ENCODE measurements at regions not wholly inside any gene's neighbourhood (a gene's known extent, or its start where the extent isn't known, plus 50 kb on each side); places are given as distances from the start of the nearest gene placed in this dataset.

- no peaks in the 10 kb centered on the region for H4K20me1 ChIP-seq (ENCODE audit: insufficient read depth)
- no peaks in the 10 kb centered on the region for H3K9me2 ChIP-seq (ENCODE audit: insufficient read depth)
- H3K79me2 ChIP-seq (ENCODE audit: low read depth) = no peaks in the 10 kb centered on the region
- CTCF ChIA-PET = no interaction called here
- H3K4me3 ChIP-seq = no peak overlapping the region
- H3K4me2 ChIP-seq = no peak overlapping the region
- H3K36me3 ChIP-seq (ENCODE audit: low read depth) = no peaks in the 10 kb centered on the region
- no peaks in the 10 kb centered on the region for H3K9me3 ChIP-seq (ENCODE audit: insufficient read depth, low read depth)
- H3K27ac ChIP-seq = no peak overlapping the region
- no TSS peak for BruUV-seq (replicated peaks)
- POLR2A ChIA-PET (ENCODE audit: unreplicated experiment) = no interaction called here
- intact Hi-C loops (cut with micrococcal nuclease; ENCODE audit: unreplicated experiment) = no loop called here
- H3K27me3 ChIP-seq (ENCODE audit: insufficient read depth, low read depth) = no peaks in the 10 kb centered on the region
- no peak overlapping the region for H2AFZ ChIP-seq
- no peaks in the 10 kb centered on the region for H3K4me1 ChIP-seq (replicated peaks; ENCODE audit: insufficient read depth)
- no peak for DNase-seq
- TF ChIP-seq CTCF (conservative IDR thresholded peaks at IDR 0.05) (no peak), EZH2 (IDR thresholded peaks at IDR 0.05; ENCODE audit: low read depth) (no peak)
- H3F3A ChIP-seq (ENCODE audit: insufficient read depth, low read depth) = no peaks in the 10 kb centered on the region
Measured at GRCh38 chr6:90714319-90714718, 127.4 kb upstream of the MAP3K7 start.

- intact Hi-C loops (cut with micrococcal nuclease; ENCODE audit: unreplicated experiment) = no loop called here
- no TSS peak for BruUV-seq (replicated peaks)
- CTCF ChIA-PET = no interaction called here
Measured at GRCh38 chr6:90712114-90712513, 125.2 kb upstream of the MAP3K7 start.

GRCh38 chr6:90709431-90709996 is 122.6 kb upstream of the MAP3K7 start:
- Histone ChIP-seq H3K27me3 (ENCODE audit: insufficient read depth, low read depth) (no peaks in the 10 kb centered on the region), H3K4me2 (no peak overlapping the region), H2AFZ (no peak overlapping the region), H3F3A (ENCODE audit: insufficient read depth, low read depth) (no peaks in the 10 kb centered on the region), H3K9me2 (ENCODE audit: insufficient read depth) (no peaks in the 10 kb centered on the region), H3K9me3 (ENCODE audit: insufficient read depth, low read depth) (no peaks in the 10 kb centered on the region), H3K79me2 (ENCODE audit: low read depth) (no peaks in the 10 kb centered on the region), H3K4me3 (no peak overlapping the region), H3K27ac (no peak overlapping the region), H3K36me3 (ENCODE audit: low read depth) (no peaks in the 10 kb centered on the region), H4K20me1 (ENCODE audit: insufficient read depth) (no peaks in the 10 kb centered on the region), H3K4me1 (replicated peaks; ENCODE audit: insufficient read depth) (no peaks in the 10 kb centered on the region)
- ChIA-PET CTCF (no interaction called here), POLR2A (ENCODE audit: unreplicated experiment) (no interaction called here)
- intact Hi-C loops (cut with micrococcal nuclease; ENCODE audit: unreplicated experiment) = no loop called here
- BruUV-seq (replicated peaks) = no TSS peak
- no peak for DNase-seq
- no peak for TF ChIP-seq EZH2 (IDR thresholded peaks at IDR 0.05; ENCODE audit: low read depth)
- no peak for TF ChIP-seq CTCF (conservative IDR thresholded peaks at IDR 0.05)

More at GRCh38 chr6:90712114-90712513, 125.2 kb upstream of the MAP3K7 start:
- DNase-seq = no peak
- Histone ChIP-seq H3K27ac (no peak overlapping the region), H3K4me2 (no peak overlapping the region), H3K4me1 (replicated peaks; ENCODE audit: insufficient read depth) (no peaks in the 10 kb centered on the region), H3K27me3 (ENCODE audit: insufficient read depth, low read depth) (no peaks in the 10 kb centered on the region), H2AFZ (no peak overlapping the region), H4K20me1 (ENCODE audit: insufficient read depth) (no peaks in the 10 kb centered on the region), H3K9me3 (ENCODE audit: insufficient read depth, low read depth) (no peaks in the 10 kb centered on the region), H3K79me2 (ENCODE audit: low read depth) (no peaks in the 10 kb centered on the region), H3K9me2 (ENCODE audit: insufficient read depth) (no peaks in the 10 kb centered on the region), H3K36me3 (ENCODE audit: low read depth) (no peaks in the 10 kb centered on the region), H3F3A (ENCODE audit: insufficient read depth, low read depth) (no peaks in the 10 kb centered on the region), H3K4me3 (no peak overlapping the region)
- POLR2A ChIA-PET (ENCODE audit: unreplicated experiment) = no interaction called here
- TF ChIP-seq EZH2 (IDR thresholded peaks at IDR 0.05; ENCODE audit: low read depth) = no peak
- no peak for TF ChIP-seq CTCF (conservative IDR thresholded peaks at IDR 0.05)
